MM.1S (cell line): ENCODE measurements at regions not wholly inside any gene's neighbourhood (a gene's known extent, or its start where the extent isn't known, plus 50 kb on each side); places are given as distances from the start of the nearest gene placed in this dataset.

Source experiments
- DNase-seq: peaks from one replicate; pipeline ENCODE4 v3.0.0-alpha.2; 2015
- H2AFZ ChIP-seq: fragments of 300-600 bp; sonication (generic); 2 replicates; pipeline ENCODE4 v1.6.0; 2016; ENCODE audit warnings: antibody characterized with exemption, low read length
- H3F3A ChIP-seq: fragments of 300-600 bp; sonication (generic); 2 replicates; pipeline ENCODE4 v1.6.1; 2016; ENCODE audit warnings: mild to moderate bottlenecking, antibody characterized with exemption, low read length, moderate library complexity, mixed read lengths; ENCODE audit not compliant: insufficient read depth
- H3K27ac ChIP-seq: fragments of 300-600 bp; sonication (generic); 2 replicates; pipeline ENCODE4 v1.5.1; 2016; ENCODE audit warnings: mild to moderate bottlenecking, low read length
- H3K27me3 ChIP-seq: fragments of 300-600 bp; sonication (generic); replicated peaks from 2 replicates; pipeline ENCODE4 v1.6.0; 2016; ENCODE audit warnings: low read length; ENCODE audit not compliant: insufficient read depth
- H3K36me3 ChIP-seq: fragments of 300-600 bp; sonication (generic); replicated peaks from 2 replicates; pipeline ENCODE4 v1.6.1; 2016; ENCODE audit warnings: mild to moderate bottlenecking, low read length, mixed read lengths; ENCODE audit not compliant: insufficient read depth
- H3K4me1 ChIP-seq: fragments of 300-600 bp; sonication (generic); 2 replicates; pipeline ENCODE4 v1.6.1; 2016; ENCODE audit warnings: low read length, mixed read lengths
- H3K4me2 ChIP-seq: fragments of 300-600 bp; sonication (generic); 2 replicates; pipeline ENCODE4 v1.6.0; 2016; ENCODE audit warnings: low read depth, low read length
- H3K4me3 ChIP-seq: fragments of 300-600 bp; sonication (generic); 2 replicates; pipeline ENCODE4 v1.5.1; 2016; ENCODE audit warnings: low read length, mixed read lengths
- H3K79me2 ChIP-seq: fragments of 300-600 bp; sonication (generic); 2 replicates; pipeline ENCODE4 v1.6.1; 2016; ENCODE audit warnings: mixed run types, low read length, mixed read lengths
- H3K9ac ChIP-seq: fragments of 300-600 bp; sonication (generic); 2 replicates; pipeline ENCODE4 v1.6.1; 2016; ENCODE audit warnings: low read length, mixed read lengths
- H3K9me2 ChIP-seq: fragments of 300-600 bp; sonication (generic); replicated peaks from 2 replicates; pipeline ENCODE4 v1.6.1; 2016; ENCODE audit warnings: mild to moderate bottlenecking, low read length, mixed read lengths; ENCODE audit not compliant: insufficient read depth
- H3K9me3 ChIP-seq: fragments of 300-600 bp; sonication (generic); replicated peaks from 2 replicates; pipeline ENCODE4 v1.6.1; 2016; ENCODE audit warnings: mild to moderate bottlenecking, low read length, mixed read lengths; ENCODE audit not compliant: insufficient read depth
- H4K20me1 ChIP-seq: fragments of 300-600 bp; sonication (generic); 2 replicates; pipeline ENCODE4 v1.6.1; 2016; ENCODE audit warnings: mild to moderate bottlenecking, low read length, moderate library complexity, mixed read lengths; ENCODE audit not compliant: insufficient read depth
- EZH2 ChIP-seq: fragments of 300-600 bp; sonication (generic); optimal IDR thresholded peaks from 2 replicates; pipeline ENCODE3; 2017; ENCODE audit warnings: low read depth, mild to moderate bottlenecking, antibody characterized with exemption, low read length, mixed read lengths
- EZH2phosphoT487 ChIP-seq: fragments of 300-600 bp; sonication (generic); IDR thresholded peaks from 2 replicates; pipeline ENCODE4 v1.6.1; 2018; ENCODE audit warnings: antibody characterized with exemption, low read length
- TF ChIP-seq, protein P1 (sequence below): fragments of 300-600 bp; sonication (generic); IDR thresholded peaks from 2 replicates; pipeline ENCODE4 v1.5.1; 2016; ENCODE audit warnings: antibody characterized with exemption, low read length, mixed read lengths

DNA sequence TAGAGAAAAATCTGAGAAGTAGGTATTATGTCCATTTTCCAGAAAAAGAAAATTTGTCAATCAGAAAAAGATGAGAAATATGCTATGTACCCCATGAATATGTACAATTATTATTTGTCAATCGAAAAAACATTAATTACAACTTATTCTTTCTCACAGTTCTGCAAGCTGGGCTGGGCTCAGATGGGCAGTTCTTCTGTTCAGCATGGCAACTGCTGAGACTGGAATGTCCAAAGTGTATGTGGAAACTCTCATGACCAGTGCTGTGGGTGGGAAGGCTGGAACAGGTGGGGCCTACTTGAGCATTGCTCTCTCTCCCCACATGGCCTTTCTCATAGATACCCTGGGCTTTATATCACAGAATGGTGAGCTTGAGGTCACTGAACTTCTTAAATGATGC, 450.3 kb upstream of the TBX3 start:
- DNase-seq = no peak
- H3K79me2 ChIP-seq = no peaks in the 10 kb centered on the region
- H3K4me1 ChIP-seq = no peaks in the 10 kb centered on the region
- H3K27ac ChIP-seq = no peak overlapping the region
- no peak overlapping the region for H3K4me2 ChIP-seq
- no peaks in the 10 kb centered on the region for H3K9me3 ChIP-seq
- no peaks in the 10 kb centered on the region for H3K27me3 ChIP-seq
- H3K9ac ChIP-seq = no peak overlapping the region
- H3K4me3 ChIP-seq = no peak overlapping the region
- H4K20me1 ChIP-seq = no peaks in the 10 kb centered on the region
- H3K36me3 ChIP-seq = no peaks in the 10 kb centered on the region
- TF ChIP-seq EZH2 = no peak
- TF ChIP-seq, protein P1, sequence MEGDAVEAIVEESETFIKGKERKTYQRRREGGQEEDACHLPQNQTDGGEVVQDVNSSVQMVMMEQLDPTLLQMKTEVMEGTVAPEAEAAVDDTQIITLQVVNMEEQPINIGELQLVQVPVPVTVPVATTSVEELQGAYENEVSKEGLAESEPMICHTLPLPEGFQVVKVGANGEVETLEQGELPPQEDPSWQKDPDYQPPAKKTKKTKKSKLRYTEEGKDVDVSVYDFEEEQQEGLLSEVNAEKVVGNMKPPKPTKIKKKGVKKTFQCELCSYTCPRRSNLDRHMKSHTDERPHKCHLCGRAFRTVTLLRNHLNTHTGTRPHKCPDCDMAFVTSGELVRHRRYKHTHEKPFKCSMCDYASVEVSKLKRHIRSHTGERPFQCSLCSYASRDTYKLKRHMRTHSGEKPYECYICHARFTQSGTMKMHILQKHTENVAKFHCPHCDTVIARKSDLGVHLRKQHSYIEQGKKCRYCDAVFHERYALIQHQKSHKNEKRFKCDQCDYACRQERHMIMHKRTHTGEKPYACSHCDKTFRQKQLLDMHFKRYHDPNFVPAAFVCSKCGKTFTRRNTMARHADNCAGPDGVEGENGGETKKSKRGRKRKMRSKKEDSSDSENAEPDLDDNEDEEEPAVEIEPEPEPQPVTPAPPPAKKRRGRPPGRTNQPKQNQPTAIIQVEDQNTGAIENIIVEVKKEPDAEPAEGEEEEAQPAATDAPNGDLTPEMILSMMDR = no peak
- no peak for TF ChIP-seq EZH2phosphoT487
- no peaks in the 10 kb centered on the region for H3F3A ChIP-seq
- H2AFZ ChIP-seq = no peak overlapping the region
- no peaks in the 10 kb centered on the region for H3K9me2 ChIP-seq

DNA sequence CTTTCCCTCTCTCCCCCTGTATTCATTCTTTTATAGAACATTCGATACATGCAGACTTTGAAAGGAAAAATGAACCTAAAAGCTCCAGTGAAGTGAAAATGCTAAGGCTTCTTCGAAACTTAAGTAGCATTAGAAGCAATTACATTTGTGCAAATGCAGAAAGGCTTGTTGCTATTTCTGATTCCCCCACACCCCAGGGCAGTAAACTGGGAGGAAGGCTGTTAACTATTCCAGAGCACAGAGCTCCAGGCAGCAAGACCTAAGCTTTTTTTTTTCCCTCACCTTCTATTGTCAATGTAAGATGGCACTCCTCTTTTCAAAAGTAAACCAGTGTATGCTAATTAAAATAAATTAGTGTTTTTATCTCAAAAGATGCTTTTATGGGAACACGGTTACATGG, 448.9 kb upstream of the TBX3 start:
- H3K9ac ChIP-seq = no peak overlapping the region
- H3K9me3 ChIP-seq = no peaks in the 10 kb centered on the region
- no peaks in the 10 kb centered on the region for H4K20me1 ChIP-seq
- H3K79me2 ChIP-seq = no peaks in the 10 kb centered on the region
- H3K4me2 ChIP-seq = no peak overlapping the region
- H3K36me3 ChIP-seq = no peaks in the 10 kb centered on the region
- no peaks in the 10 kb centered on the region for H3K27me3 ChIP-seq
- no peak overlapping the region for H3K27ac ChIP-seq
- no peaks in the 10 kb centered on the region for H3F3A ChIP-seq
- TF ChIP-seq EZH2phosphoT487 (no peak), EZH2 (no peak)
- TF ChIP-seq, protein P1 = no peak
- no peak overlapping the region for H2AFZ ChIP-seq
- no peaks in the 10 kb centered on the region for H3K4me1 ChIP-seq
- H3K9me2 ChIP-seq = no peaks in the 10 kb centered on the region
- DNase-seq = no peak
- no peak overlapping the region for H3K4me3 ChIP-seq

DNA sequence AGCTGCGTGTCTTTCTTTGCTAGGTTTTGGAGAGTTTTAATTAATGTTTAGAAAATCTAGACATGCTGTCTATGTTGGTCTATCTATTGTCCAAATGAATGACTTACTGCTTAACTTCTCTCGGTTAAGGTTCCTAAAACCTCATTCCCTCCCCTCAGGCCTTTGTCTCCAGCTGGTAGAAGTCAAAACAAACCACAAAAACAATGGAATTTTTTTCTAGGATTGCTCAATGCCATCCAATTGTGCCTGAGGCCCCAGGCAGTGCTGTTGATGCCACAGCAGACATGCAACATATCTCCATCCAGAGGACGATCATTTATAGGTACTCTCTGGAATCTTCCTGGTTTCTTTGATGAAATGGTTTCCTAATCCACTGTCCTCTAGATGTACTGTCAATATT, 448.2 kb upstream of the TBX3 start:
- H3K4me1 ChIP-seq = no peaks in the 10 kb centered on the region
- DNase-seq = no peak
- H4K20me1 ChIP-seq = no peaks in the 10 kb centered on the region
- no peaks in the 10 kb centered on the region for H3K36me3 ChIP-seq
- TF ChIP-seq EZH2 = no peak
- TF ChIP-seq, protein P1 = no peak
- no peak for TF ChIP-seq EZH2phosphoT487
- no peaks in the 10 kb centered on the region for H3F3A ChIP-seq
- H3K27me3 ChIP-seq = no peaks in the 10 kb centered on the region
- no peaks in the 10 kb centered on the region for H3K79me2 ChIP-seq
- no peak overlapping the region for H2AFZ ChIP-seq
- no peak overlapping the region for H3K27ac ChIP-seq
- H3K9ac ChIP-seq = no peak overlapping the region
- no peak overlapping the region for H3K4me3 ChIP-seq
- H3K9me2 ChIP-seq = no peaks in the 10 kb centered on the region
- H3K4me2 ChIP-seq = no peak overlapping the region
- no peaks in the 10 kb centered on the region for H3K9me3 ChIP-seq
